DOHH2 (cell line): ENCODE measurements at regions not wholly inside any gene's neighbourhood (a gene's known extent, or its start where the extent isn't known, plus 50 kb on each side); places are given as distances from the start of the nearest gene placed in this dataset.

Experiments used
- H3F3A ChIP-seq: fragments of 200-600 bp; sonication (generic), shearing (Covaris generic); 2 replicates; pipeline ENCODE4 v1.6.0; 2016; ENCODE audit warnings: antibody characterized with exemption, mild to moderate bottlenecking; ENCODE audit not compliant: control insufficient read depth, insufficient read depth
- H3K27ac ChIP-seq: fragments of 200-600 bp; sonication (generic); 2 replicates; pipeline ENCODE4 v1.5.1; 2014; ENCODE audit warnings: low read depth, mild to moderate bottlenecking, low read length, moderate library complexity
- H3K27me3 ChIP-seq: fragments of 200-600 bp; sonication (generic); 2 replicates; pipeline ENCODE4 v1.6.1; 2014; ENCODE audit warnings: mild to moderate bottlenecking, low read length, mixed read lengths; ENCODE audit not compliant: control insufficient read depth
- H3K36me3 ChIP-seq: fragments of 200-600 bp; sonication (generic); 2 replicates; pipeline ENCODE4 v1.6.1; 2014; ENCODE audit warnings: mild to moderate bottlenecking, low read length, moderate library complexity, mixed read lengths; ENCODE audit not compliant: control insufficient read depth
- H3K4me1 ChIP-seq: fragments of 200-600 bp; sonication (generic); 2 replicates; pipeline ENCODE4 v1.6.1; 2014; ENCODE audit warnings: mild to moderate bottlenecking, low read length, mixed read lengths; ENCODE audit not compliant: control insufficient read depth
- H3K4me2 ChIP-seq: fragments of 200-600 bp; sonication (generic); 2 replicates; pipeline ENCODE4 v1.6.0; 2014; ENCODE audit warnings: mild to moderate bottlenecking, low read length, moderate library complexity
- H3K4me3 ChIP-seq: fragments of 200-600 bp; sonication (generic); 2 replicates; pipeline ENCODE4 v1.5.1; 2014; ENCODE audit warnings: mild to moderate bottlenecking, low read length, mixed read lengths
- H3K79me2 ChIP-seq: fragments of 200-600 bp; sonication (generic); 2 replicates; pipeline ENCODE4 v1.6.1; 2014; ENCODE audit warnings: mild to moderate bottlenecking, low read length, mixed read lengths; ENCODE audit not compliant: control insufficient read depth
- H3K9me2 ChIP-seq: fragments of 200-600 bp; sonication (generic); replicated peaks from 2 replicates; pipeline ENCODE4 v1.6.1; 2014; ENCODE audit warnings: mild to moderate bottlenecking, low read length, mixed read lengths; ENCODE audit not compliant: control insufficient read depth
- H3K9me3 ChIP-seq: fragments of 200-600 bp; sonication (generic); 2 replicates; pipeline ENCODE4 v1.6.1; 2014; ENCODE audit warnings: antibody characterized with exemption, low read length, mixed read lengths; ENCODE audit not compliant: control insufficient read depth, insufficient read depth
- H4K20me1 ChIP-seq: fragments of 200-600 bp; sonication (generic); 2 replicates; pipeline ENCODE4 v1.6.0; 2014; ENCODE audit warnings: low read depth, mild to moderate bottlenecking, antibody characterized with exemption, low read length, moderate library complexity; ENCODE audit not compliant: control insufficient read depth, insufficient read depth
- CTCF ChIP-seq: fragments of 200-600 bp; sonication (generic); IDR thresholded peaks from one replicate; pipeline ENCODE4 v1.5.1; 2014; ENCODE audit warnings: antibody characterized with exemption, mild to moderate bottlenecking, low read depth, low read length; ENCODE audit not compliant: poor library complexity, severe bottlenecking
- EZH2phosphoT487 ChIP-seq: fragments of 200-600 bp; sonication (generic); IDR thresholded peaks from 2 replicates; pipeline ENCODE4 v1.6.1; 2017; ENCODE audit warnings: borderline replicate concordance, mild to moderate bottlenecking, antibody characterized with exemption, low read length, moderate library complexity, mixed read lengths

GRCh38 chr17:74104921-74105320 lies 98.6 kb upstream of the RPL38 start:
- no peaks in the 10 kb centered on the region for H3K27me3 ChIP-seq
- H3K9me2 ChIP-seq, result no peaks in the 10 kb centered on the region
- no peaks in the 10 kb centered on the region for H3K79me2 ChIP-seq
- no peak overlapping the region for H3K4me2 ChIP-seq
- no peaks in the 10 kb centered on the region for H3F3A ChIP-seq
- no peak overlapping the region for H3K27ac ChIP-seq
- H3K9me3 ChIP-seq, result no peaks in the 10 kb centered on the region
- H3K4me3 ChIP-seq, result no peak overlapping the region
- TF ChIP-seq CTCF, result no peak
- no peak for TF ChIP-seq EZH2phosphoT487
- H3K36me3 ChIP-seq, result no peaks in the 10 kb centered on the region
- no peaks in the 10 kb centered on the region for H4K20me1 ChIP-seq
- H3K4me1 ChIP-seq, result no peaks in the 10 kb centered on the region

GRCh38 chr17:74107107-74107506 lies 96.4 kb upstream of the RPL38 start:
- H3K4me3 ChIP-seq, result no peak overlapping the region
- no peaks in the 10 kb centered on the region for H3K9me2 ChIP-seq
- no peak for TF ChIP-seq EZH2phosphoT487
- TF ChIP-seq CTCF, result no peak
- H4K20me1 ChIP-seq, result no peaks in the 10 kb centered on the region
- no peaks in the 10 kb centered on the region for H3K79me2 ChIP-seq
- H3K4me2 ChIP-seq, result no peak overlapping the region
- no peaks in the 10 kb centered on the region for H3F3A ChIP-seq
- no peaks in the 10 kb centered on the region for H3K36me3 ChIP-seq
- H3K9me3 ChIP-seq, result no peaks in the 10 kb centered on the region
- H3K4me1 ChIP-seq, result no peaks in the 10 kb centered on the region
- H3K27ac ChIP-seq, result no peak overlapping the region
- no peaks in the 10 kb centered on the region for H3K27me3 ChIP-seq

- H3K27ac ChIP-seq, result no peak overlapping the region
- no peaks in the 10 kb centered on the region for H3K9me2 ChIP-seq
- no peaks in the 10 kb centered on the region for H3K9me3 ChIP-seq
- no peaks in the 10 kb centered on the region for H3K27me3 ChIP-seq
- no peak overlapping the region for H3K4me3 ChIP-seq
- TF ChIP-seq CTCF (no peak), EZH2phosphoT487 (no peak)
- no peaks in the 10 kb centered on the region for H3F3A ChIP-seq
- H4K20me1 ChIP-seq, result no peaks in the 10 kb centered on the region
- H3K4me2 ChIP-seq, result no peak overlapping the region
- no peaks in the 10 kb centered on the region for H3K79me2 ChIP-seq
- no peaks in the 10 kb centered on the region for H3K4me1 ChIP-seq
- H3K36me3 ChIP-seq, result no peaks in the 10 kb centered on the region
These were observed 95.3 kb upstream of the RPL38 start for GRCh38 chr17:74108126-74108705.

GRCh38 chr17:74110467-74110866 lies 93.0 kb upstream of the RPL38 start:
- TF ChIP-seq EZH2phosphoT487 (no peak), CTCF (no peak)
- no peaks in the 10 kb centered on the region for H3K9me3 ChIP-seq
- no peak overlapping the region for H3K4me2 ChIP-seq
- H4K20me1 ChIP-seq, result no peaks in the 10 kb centered on the region
- H3K79me2 ChIP-seq, result no peaks in the 10 kb centered on the region
- H3K36me3 ChIP-seq, result no peaks in the 10 kb centered on the region
- H3F3A ChIP-seq, result no peaks in the 10 kb centered on the region
- H3K9me2 ChIP-seq, result no peaks in the 10 kb centered on the region
- no peak overlapping the region for H3K4me3 ChIP-seq
- H3K27ac ChIP-seq, result no peak overlapping the region
- no peaks in the 10 kb centered on the region for H3K4me1 ChIP-seq
- no peaks in the 10 kb centered on the region for H3K27me3 ChIP-seq
